ENCODE measurements at regions not wholly inside any gene's neighbourhood (a gene's known extent, or its start where the extent isn't known, plus 50 kb on each side); places are given as distances from the start of the nearest gene placed in this dataset.
"Not testable (repeated sequence)": the region's sequence is repeated elsewhere in the genome, so short reads cannot be mapped to it uniquely, and the experiment has no call there.

DNA sequence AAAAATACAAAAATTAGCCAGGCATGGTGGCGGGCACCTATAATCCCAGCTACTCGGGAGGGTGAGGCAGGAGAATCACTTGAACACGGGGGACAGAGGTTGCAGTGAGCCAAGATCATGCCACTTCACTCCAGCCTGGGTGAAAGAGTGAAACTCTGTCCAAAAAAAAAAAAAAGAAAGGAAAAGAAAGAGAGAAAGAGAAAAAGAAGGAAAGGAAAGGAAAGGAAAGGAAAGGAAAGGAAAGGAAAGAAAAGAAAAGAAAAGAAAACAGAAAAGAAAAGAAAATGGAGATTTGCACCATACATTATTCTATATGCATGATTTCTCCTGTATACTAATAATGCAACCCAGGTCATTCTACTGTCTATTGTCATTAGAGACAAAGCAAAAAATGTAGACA lies 421.5 kb downstream of the PCDH19 start:
- DNase-seq (ENCODE audit: low read depth in 2 of 3, low spot score in 2 of 3): not testable (repeated sequence)

DNA sequence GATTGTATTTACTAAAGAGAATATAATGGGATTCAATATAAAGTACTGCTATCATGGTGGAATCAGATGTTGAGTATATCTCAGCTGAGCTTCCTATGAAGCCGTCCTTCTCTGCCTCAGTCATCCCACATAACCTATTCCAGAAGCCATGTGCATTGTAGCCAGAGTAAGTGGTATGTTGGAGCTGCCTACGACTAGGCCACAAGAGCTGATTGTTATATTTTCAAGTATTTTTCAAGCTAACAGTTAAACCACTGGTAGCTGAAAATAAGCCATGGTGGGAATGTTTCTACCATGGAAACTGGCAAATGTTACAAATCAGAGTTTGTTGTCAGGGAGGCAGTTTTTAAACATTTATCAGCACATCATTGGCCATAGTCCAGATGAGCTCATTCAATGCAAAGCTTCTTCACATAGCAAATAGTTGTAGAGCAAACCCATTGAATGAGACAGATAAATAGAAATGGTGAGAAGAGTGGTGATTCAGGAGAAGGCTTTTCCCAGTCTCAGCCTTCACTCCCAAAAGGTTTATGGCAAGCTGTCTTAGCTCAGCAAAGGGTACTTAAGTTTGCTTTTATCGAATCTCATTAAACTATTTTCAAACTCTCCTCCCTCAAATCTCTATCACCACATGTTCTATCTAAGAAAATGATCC lies 436.4 kb downstream of the PCDH19 start:
- DNase-seq (ENCODE audit: low read depth in 2 of 3, low spot score in 2 of 3): no peak

- no peak for DNase-seq (ENCODE audit: low read depth in 2 of 3, low spot score in 2 of 3)
Observed at GRCh38 chrX:99939883-99940232, 470.2 kb downstream of the PCDH19 start.

DNA sequence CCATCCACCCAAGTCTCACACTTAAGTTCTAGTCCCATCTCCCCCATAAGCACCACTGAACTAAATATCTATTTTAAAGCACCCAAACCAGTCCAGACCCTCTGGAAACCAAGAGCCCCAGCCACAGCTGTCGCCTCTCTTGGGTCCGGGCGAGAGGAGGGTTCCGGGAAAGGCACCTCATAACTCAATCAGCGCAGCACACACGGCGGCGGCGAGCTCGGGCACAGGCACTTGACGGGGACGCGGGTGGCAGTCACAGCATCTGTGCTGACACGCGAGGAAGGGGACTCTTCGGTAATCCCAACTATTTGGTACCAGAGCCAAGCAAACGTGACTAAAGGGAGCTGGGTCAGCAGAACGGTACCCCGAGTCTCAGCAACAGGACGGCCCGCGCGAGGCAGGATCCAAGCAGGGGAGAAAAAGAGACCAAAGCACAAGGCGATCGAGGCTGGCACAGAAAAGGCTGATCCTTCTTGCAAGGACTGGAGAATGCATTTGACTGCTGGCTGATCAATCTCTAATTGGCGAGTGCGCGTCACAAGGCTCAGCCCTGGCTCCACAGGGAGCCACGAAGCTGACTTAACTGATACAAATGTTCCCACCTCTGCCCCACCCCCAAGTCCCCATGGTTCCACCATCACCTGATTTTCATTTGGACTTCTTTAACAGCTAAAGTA lies 470.7 kb downstream of the PCDH19 start:
- DNase-seq (ENCODE audit: low read depth in 2 of 3, low spot score in 2 of 3): not testable (repeated sequence)

GRCh38 chrX:99938464-99938863 lies 471.6 kb downstream of the PCDH19 start:
- no peak for DNase-seq (ENCODE audit: low read depth in 2 of 3, low spot score in 2 of 3)

DNA sequence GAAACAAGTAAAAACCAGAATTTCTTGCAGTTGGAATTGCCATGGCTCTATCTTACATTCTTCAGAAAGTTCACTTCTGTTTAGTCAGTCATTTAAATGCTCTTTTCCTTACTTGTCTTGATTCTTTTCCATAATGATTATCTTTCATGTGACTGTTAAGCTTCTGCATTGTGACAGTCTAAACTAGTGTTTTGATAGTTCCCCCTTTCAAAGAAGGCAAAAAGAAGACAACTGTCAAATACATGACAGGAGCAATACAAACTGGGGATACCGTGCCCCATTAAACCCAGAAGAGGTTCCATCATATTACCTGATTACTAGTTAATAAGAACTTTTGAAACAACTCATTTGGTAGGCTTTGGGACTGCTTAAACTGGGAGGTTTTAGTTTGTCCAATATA lies 476.2 kb downstream of the PCDH19 start:
- DNase-seq (ENCODE audit: low read depth in 2 of 3, low spot score in 2 of 3): no peak

DNA sequence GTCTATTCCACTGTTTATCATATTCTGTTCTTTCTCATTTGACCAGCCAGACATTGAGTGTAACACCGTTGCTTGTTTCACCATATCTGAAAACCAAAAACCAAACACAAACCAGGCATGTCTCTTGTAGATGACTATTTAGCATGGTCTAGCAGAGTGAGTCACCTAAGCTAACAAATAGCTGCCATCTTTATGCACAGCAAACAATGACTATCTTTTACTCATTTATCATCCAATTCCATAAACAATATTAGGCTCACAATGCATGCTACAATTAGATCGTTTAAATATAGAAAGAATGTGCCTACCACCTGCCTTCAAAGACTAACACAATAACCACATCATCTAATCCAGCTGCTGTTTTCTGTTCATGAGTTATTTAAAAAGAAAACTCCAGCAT lies 495.4 kb downstream of the PCDH19 start:
- no peak for DNase-seq (ENCODE audit: low read depth in 2 of 3, low spot score in 2 of 3)

GRCh38 chrX:99913611-99914010 lies 496.5 kb downstream of the PCDH19 start:
- DNase-seq (ENCODE audit: low read depth in 2 of 3, low spot score in 2 of 3): no peak

GRCh38 chrX:99909946-99910345 lies 500.1 kb downstream of the PCDH19 start:
- DNase-seq (ENCODE audit: low read depth in 2 of 3, low spot score in 2 of 3): no peak

DNA sequence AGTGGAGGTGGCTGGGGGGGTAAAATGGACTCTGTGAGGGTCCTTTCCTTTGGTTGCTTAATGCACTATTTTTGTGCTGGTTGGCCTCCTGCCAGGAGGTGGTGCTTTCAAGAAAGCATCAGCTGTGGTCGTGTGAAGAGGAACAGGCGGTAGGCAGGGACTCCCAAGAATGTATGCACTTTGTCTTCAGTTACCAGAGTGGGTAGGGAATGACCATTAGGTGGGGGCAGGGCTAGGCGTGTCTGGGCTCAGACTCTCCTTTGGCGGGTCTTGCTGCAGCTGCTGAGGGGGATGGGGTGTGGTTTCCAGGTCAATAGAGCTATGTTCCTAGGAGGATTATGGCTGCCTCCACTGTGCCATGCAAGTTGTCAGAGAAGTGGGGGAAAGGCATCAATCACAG lies 509.0 kb downstream of the PCDH19 start:
- DNase-seq (ENCODE audit: low read depth in 2 of 3, low spot score in 2 of 3): no peak

- no peak for DNase-seq (ENCODE audit: low read depth in 2 of 3, low spot score in 2 of 3)
Observed at GRCh38 chrX:99887918-99888317, 522.2 kb downstream of the PCDH19 start.

GRCh38 chrX:99857455-99857854 lies 552.6 kb downstream of the PCDH19 start:
- no peak for DNase-seq (ENCODE audit: low read depth in 2 of 3, low spot score in 2 of 3)

- DNase-seq (ENCODE audit: low read depth in 2 of 3, low spot score in 2 of 3): no peak
Observed at GRCh38 chrX:99833821-99834220, 576.3 kb downstream of the PCDH19 start.

- DNase-seq (ENCODE audit: low read depth in 2 of 3, low spot score in 2 of 3): no peak
Observed at GRCh38 chrX:99820197-99820596, 589.9 kb downstream of the PCDH19 start.

- no peak for DNase-seq (ENCODE audit: low read depth in 2 of 3, low spot score in 2 of 3)
Observed at GRCh38 chrX:99800016-99800415, 610.1 kb downstream of the PCDH19 start.

DNA sequence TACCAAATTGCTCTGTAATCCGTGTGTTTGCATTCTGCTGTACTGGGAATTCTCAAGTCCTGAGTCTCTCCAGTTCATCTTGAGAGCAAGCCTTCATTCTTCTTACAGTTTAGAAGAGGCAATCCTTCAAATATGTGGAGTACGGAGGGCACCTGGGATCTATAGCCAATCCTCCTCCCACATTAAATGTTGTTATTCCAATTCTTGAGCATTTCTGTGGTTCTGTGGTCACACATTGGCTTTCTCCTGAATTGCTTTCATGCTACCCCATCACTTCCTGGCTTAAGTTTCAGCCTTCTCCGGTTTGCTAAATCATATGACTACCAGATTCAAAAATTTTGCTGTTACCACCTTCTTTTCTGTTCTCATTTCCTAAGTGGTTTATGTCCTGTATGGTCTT lies 611.1 kb downstream of the PCDH19 start:
- no peak for DNase-seq (ENCODE audit: low read depth in 2 of 3, low spot score in 2 of 3)

GRCh38 chrX:99795495-99795894 lies 614.6 kb downstream of the PCDH19 start:
- DNase-seq (ENCODE audit: low read depth in 2 of 3, low spot score in 2 of 3): no peak

GRCh38 chrX:99782516-99783040 lies 627.5 kb downstream of the PCDH19 start:
- DNase-seq (ENCODE audit: low read depth in 2 of 3, low spot score in 2 of 3): no peak

- DNase-seq (ENCODE audit: low read depth in 2 of 3, low spot score in 2 of 3): no peak
Observed at GRCh38 chrX:99777912-99778311, 632.2 kb downstream of the PCDH19 start.

GRCh38 chrX:99761731-99762130 lies 648.3 kb downstream of the PCDH19 start:
- no peak for DNase-seq (ENCODE audit: low read depth in 2 of 3, low spot score in 2 of 3)

GRCh38 chrX:99752776-99753175 lies 657.3 kb downstream of the PCDH19 start:
- DNase-seq (ENCODE audit: low read depth in 2 of 3, low spot score in 2 of 3): no peak

- no peak for DNase-seq (ENCODE audit: low read depth in 2 of 3, low spot score in 2 of 3)
Observed at GRCh38 chrX:99750721-99751120, 659.4 kb downstream of the PCDH19 start.
